H1 (cell line): ENCODE measurements at regions not wholly inside any gene's neighbourhood (a gene's known extent, or its start where the extent isn't known, plus 50 kb on each side); places are given as distances from the start of the nearest gene placed in this dataset.

Experiments used
- BCL11A ChIP-seq, 2 experiments: IDR thresholded peaks; one replicate each; pipeline ENCODE4 v1.6.1; 2011; ENCODE audit warnings: low read depth in 2 of 2, low read length in 2 of 2, mild to moderate bottlenecking in 2 of 2
- KDM4A ChIP-seq: IDR thresholded peaks from one replicate; pipeline ENCODE4 v1.7.1; 2012; ENCODE audit warnings: low read depth, mild to moderate bottlenecking, moderate library complexity, low read length, inconsistent platforms; ENCODE audit not compliant: severe bottlenecking
- PHF8 ChIP-seq: fragments of 200-600 bp; sonication (generic); conservative IDR thresholded peaks from 2 replicates; pipeline ENCODE4 v1.7.1; 2012; ENCODE audit warnings: low read depth, mild to moderate bottlenecking, inconsistent platforms, low read length, moderate library complexity
- POLR2A ChIP-seq, 2 experiments: IDR thresholded peaks; 1 replicate in 1 of 2; 2 replicates in 1 of 2; pipeline ENCODE4 v1.6.1; 2011; ENCODE audit warnings: low read depth in 2 of 2, low read length in 2 of 2, mild to moderate bottlenecking in 2 of 2; ENCODE audit errors: control extremely low read depth in 1 of 2
- RFX5 ChIP-seq: IDR thresholded peaks from 2 replicates; pipeline ENCODE4 v1.6.1; 2011; ENCODE audit warnings: low read depth, low read length, improper control_type of control experiment, borderline replicate concordance
- SAP30 ChIP-seq: fragments of 300-600 bp; sonication (generic); IDR thresholded peaks from 2 replicates; pipeline ENCODE4 v1.7.1; 2012; ENCODE audit warnings: low read length, moderate library complexity, mild to moderate bottlenecking, inconsistent platforms; ENCODE audit not compliant: insufficient read depth, insufficient replicate concordance

DNA sequence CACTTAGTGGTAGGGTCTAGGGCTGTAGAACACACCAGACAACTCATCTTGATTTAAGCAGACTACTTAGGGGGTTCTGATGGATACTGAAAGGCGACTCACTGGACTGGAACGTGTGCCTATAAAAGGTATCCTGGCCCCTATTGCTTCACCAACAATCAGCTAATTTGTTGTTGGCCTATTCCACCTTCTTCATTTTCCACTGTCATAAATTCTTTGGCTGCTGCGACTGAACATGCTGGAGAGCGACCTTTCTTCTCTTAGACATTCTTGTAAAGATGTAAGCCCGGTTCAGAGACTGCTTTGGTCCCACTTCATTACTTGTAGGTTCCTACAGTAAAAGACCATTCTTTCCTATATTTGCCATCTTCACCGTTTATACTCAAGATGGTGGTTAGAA is 609.9 kb upstream of the CITED2 start (continued):
- no peak for TF ChIP-seq SAP30
- no peak for TF ChIP-seq RFX5
- TF ChIP-seq PHF8 = no peak
- TF ChIP-seq POLR2A (IDR thresholded peaks at IDR 0.05; ENCODE audit: control extremely low read depth in 1 of 2, low read depth in 2 of 2, low read length in 2 of 2) = no peak
- TF ChIP-seq BCL11A (IDR thresholded peaks at IDR 0.05; ENCODE audit: low read depth in 2 of 2, low read length in 2 of 2) = no peak
- TF ChIP-seq KDM4A = no peak
